Osteocyte (in vitro differentiated cells): ENCODE measurements at regions not wholly inside any gene's neighbourhood (a gene's known extent, or its start where the extent isn't known, plus 50 kb on each side); places are given as distances from the start of the nearest gene placed in this dataset.

Experiments
- DNase-seq: peaks from one replicate; pipeline ENCODE4 v3.0.0; 2021; ENCODE audit warnings: mixed read lengths; ENCODE audit not compliant: unreplicated experiment; ENCODE audit errors: extremely low spot score
- H3K27ac Mint-ChIP-seq: one replicate; pipeline ENCODE4 v1.8.0; 2021; ENCODE audit warnings: mild to moderate bottlenecking, mixed read lengths; ENCODE audit not compliant: unreplicated experiment
- H3K27me3 Mint-ChIP-seq: one replicate; pipeline ENCODE4 v1.8.0; 2021; ENCODE audit warnings: mixed read lengths; ENCODE audit not compliant: unreplicated experiment
- H3K36me3 Mint-ChIP-seq: one replicate; pipeline ENCODE4 v1.8.0; 2021; ENCODE audit warnings: mixed read lengths; ENCODE audit not compliant: unreplicated experiment
- H3K4me1 Mint-ChIP-seq: one replicate; pipeline ENCODE4 v1.8.0; 2021; ENCODE audit warnings: mixed read lengths; ENCODE audit not compliant: unreplicated experiment
- H3K4me3 Mint-ChIP-seq: one replicate; pipeline ENCODE4 v1.8.0; 2021; ENCODE audit warnings: mild to moderate bottlenecking, moderate library complexity, mixed read lengths; ENCODE audit not compliant: unreplicated experiment
- H3K9me3 Mint-ChIP-seq: one replicate; pipeline ENCODE4 v1.8.0; 2021; ENCODE audit warnings: mixed read lengths; ENCODE audit not compliant: unreplicated experiment
- TF ChIP-seq, protein P1 (sequence below): fragments of 200-600 bp; sonication (generic); IDR thresholded peaks from 2 replicates; pipeline ENCODE4 v1.5.0; 2021; ENCODE audit warnings: antibody characterized with exemption, mild to moderate bottlenecking, moderate library complexity

DNA sequence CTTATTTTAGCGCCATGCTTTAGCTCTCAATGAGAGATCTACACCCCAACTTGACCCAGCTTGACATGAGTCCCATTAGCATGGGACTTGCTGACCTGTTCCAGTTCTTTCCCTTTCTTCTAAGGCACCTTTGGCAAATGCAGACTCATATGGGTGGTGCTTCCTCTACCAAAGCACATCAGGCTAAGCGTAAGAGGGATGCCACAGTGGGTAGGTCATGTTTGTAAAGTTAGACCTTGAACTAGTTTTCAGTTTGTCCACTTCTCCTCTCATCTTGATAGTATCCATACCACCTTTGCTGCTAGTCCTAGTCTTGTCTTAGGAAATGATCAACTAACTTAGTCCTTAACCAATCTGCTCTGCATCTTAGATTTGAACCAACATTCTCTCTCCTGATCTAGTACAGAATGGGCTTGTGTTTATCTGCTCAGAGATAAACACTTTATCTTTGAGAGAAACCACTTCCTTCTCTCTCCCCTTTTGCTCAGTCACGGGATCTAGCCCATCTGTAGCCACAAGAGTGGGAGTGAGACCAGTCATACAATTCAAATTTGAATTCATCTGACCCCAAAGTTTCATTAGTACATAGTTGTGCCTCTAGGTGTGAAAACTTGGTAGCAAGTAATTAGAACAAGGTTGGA, 72.1 kb upstream of the CD44 start:
- Mint-ChIP-seq H3K4me1 (peaks cover 9% of the 10 kb centered on the region), H3K9me3 (peaks cover 22% of the 10 kb centered on the region), H3K4me3 (no peak overlapping the region), H3K27ac (no peak overlapping the region), H3K27me3 (no peaks in the 10 kb centered on the region), H3K36me3 (peaks cover 11% of the 10 kb centered on the region)
- DNase-seq = no peak
- TF ChIP-seq, protein P1, sequence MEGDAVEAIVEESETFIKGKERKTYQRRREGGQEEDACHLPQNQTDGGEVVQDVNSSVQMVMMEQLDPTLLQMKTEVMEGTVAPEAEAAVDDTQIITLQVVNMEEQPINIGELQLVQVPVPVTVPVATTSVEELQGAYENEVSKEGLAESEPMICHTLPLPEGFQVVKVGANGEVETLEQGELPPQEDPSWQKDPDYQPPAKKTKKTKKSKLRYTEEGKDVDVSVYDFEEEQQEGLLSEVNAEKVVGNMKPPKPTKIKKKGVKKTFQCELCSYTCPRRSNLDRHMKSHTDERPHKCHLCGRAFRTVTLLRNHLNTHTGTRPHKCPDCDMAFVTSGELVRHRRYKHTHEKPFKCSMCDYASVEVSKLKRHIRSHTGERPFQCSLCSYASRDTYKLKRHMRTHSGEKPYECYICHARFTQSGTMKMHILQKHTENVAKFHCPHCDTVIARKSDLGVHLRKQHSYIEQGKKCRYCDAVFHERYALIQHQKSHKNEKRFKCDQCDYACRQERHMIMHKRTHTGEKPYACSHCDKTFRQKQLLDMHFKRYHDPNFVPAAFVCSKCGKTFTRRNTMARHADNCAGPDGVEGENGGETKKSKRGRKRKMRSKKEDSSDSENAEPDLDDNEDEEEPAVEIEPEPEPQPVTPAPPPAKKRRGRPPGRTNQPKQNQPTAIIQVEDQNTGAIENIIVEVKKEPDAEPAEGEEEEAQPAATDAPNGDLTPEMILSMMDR = no peak

- no peak overlapping the region for H3K4me3 Mint-ChIP-seq
- TF ChIP-seq, protein P1 = no peak
Observed at GRCh38 chr11:35071722-35072121, 67.2 kb upstream of the CD44 start.

DNA sequence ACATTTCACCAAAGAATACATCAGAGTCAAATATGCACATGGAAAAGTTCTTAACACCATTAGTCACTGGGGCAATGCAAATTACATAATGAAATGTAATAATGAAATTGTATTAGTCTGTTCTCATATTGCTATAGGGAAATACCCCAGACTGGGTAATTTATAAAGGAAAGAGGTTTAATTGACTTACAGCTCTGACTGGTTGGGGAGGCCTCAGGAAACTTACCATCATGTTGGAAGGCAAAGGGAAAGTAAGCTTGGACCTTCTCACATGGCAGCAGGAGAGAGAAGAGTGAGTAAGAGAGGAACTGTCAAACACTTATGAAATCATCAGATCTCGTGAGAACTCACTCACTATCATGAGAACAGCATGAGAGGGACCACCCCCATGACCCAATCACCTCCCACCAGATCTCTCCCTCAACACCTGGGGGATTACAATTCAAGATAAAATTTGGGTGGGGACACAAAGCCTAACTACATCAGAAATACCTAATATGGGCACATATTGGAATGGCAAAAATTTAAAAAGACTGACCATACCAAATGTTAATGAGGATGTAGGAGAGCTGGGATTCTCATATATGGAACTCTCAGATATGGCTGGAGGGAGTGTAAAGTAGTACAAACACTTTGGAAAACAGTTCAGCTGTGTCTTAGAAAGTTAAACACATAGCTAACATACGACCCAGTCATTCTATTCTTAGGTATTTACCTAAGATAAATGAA, 65.1 kb upstream of the CD44 start:
- H3K4me1 Mint-ChIP-seq = peaks cover 31% of the 10 kb centered on the region
- TF ChIP-seq, protein P1 = no peak
- H3K36me3 Mint-ChIP-seq = peaks cover 11% of the 10 kb centered on the region
- H3K27ac Mint-ChIP-seq = peak overlapping the region; percentile 77
- no peak overlapping the region for H3K4me3 Mint-ChIP-seq
- no peaks in the 10 kb centered on the region for H3K27me3 Mint-ChIP-seq
- no peak for DNase-seq
- H3K9me3 Mint-ChIP-seq = peaks cover 16% of the 10 kb centered on the region

More at GRCh38 chr11:35071722-35072121, 67.2 kb upstream of the CD44 start:
- H3K27ac Mint-ChIP-seq = peak overlapping the region; percentile 8
- H3K27me3 Mint-ChIP-seq = no peaks in the 10 kb centered on the region
- DNase-seq = no peak
- peaks cover 32% of the 10 kb centered on the region for H3K4me1 Mint-ChIP-seq
- H3K9me3 Mint-ChIP-seq = peaks cover 20% of the 10 kb centered on the region
- peaks cover 11% of the 10 kb centered on the region for H3K36me3 Mint-ChIP-seq

DNA sequence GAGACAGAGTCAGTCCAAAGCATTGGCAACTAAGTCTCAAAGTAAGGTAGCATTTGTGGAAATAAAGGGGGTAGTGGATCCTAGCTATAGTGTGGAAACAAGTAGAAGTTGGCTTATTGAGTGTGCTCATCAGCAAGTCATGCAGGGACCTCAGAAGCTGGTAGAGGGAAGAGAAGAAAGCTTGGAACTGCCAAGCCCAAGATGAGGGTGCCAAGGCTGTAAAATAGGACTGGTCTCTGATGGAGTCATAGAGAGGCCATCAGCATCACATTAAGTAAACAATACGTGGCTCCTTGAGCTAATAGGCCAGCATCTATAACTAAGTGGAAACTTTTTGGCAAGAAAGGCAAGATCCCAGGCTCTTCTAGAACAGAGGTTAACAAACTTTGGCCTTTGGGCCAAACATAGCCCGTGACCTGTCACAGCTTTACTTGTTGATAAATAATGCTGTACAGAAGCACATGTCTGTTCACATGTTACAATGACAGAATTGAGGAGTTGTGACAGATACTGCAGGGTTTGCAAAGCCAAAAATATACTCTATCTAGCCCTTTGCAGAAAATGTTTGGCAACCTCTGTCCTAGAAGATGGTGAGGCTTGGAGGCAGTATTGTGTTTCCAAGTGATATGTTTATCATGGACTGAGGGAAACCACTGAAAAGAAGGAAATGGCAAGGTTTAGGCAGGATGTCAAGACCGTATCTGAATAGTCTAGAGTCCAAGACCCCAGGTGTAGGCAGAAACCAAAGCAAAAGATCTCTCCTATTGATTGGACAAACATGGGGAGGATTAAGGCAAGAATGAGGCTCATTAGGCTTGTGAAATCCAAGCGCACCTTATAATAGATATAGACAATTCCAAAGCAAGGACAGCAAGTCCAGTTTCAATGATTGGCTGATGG, 62.5 kb upstream of the CD44 start:
- TF ChIP-seq, protein P1 = no peak
- H3K36me3 Mint-ChIP-seq = no peaks in the 10 kb centered on the region
- no peak for DNase-seq
- H3K4me1 Mint-ChIP-seq = peaks cover 34% of the 10 kb centered on the region
- no peak overlapping the region for H3K27ac Mint-ChIP-seq
- no peak overlapping the region for H3K4me3 Mint-ChIP-seq
- H3K9me3 Mint-ChIP-seq = no peaks in the 10 kb centered on the region
- H3K27me3 Mint-ChIP-seq = no peaks in the 10 kb centered on the region
